Fibroblast of skin of right biceps (primary cell): ENCODE measurements at regions not wholly inside any gene's neighbourhood (a gene's known extent, or its start where the extent isn't known, plus 50 kb on each side); places are given as distances from the start of the nearest gene placed in this dataset.

Source experiments
- DNase-seq: peaks from one replicate; pipeline ENCODE4 v3.0.0-alpha.2; 2013

DNA sequence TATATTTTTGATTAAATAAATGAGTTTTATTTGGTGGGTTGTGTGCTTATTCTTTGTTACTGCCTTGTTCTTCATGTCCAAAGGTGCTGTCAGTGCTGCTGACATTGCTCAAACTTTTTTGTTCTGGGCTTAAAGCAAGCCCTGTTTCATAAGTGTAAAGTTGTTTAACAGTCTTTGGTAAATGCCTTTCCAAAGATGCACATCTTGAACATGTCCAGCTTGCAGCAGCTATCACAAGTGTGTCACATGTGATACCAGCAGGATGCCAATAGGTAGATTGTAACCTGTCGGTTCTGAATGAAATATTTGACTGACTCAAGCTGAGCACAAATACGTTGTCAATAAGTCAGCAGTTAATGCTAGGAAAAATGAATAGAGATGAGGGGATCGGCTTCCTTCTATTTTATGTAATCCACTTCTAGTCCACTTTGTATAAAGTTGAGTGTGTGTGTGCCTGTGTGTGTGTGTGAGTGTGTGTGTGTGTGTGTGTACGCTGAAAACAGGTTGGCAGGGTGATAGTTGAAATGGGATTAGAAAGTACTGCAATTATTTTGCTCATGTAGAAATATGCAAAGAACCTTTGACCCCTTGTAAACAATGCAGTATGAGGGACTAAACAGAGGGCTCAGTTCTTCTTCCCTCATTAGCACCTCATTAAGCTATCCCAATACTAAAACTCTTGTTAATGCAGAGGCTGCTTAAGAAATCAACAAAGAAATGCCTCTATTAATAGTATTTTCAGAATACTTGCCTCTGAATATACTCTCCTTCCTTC lies 986.5 kb downstream of the TUSC7 start:
- no peak for DNase-seq

DNA sequence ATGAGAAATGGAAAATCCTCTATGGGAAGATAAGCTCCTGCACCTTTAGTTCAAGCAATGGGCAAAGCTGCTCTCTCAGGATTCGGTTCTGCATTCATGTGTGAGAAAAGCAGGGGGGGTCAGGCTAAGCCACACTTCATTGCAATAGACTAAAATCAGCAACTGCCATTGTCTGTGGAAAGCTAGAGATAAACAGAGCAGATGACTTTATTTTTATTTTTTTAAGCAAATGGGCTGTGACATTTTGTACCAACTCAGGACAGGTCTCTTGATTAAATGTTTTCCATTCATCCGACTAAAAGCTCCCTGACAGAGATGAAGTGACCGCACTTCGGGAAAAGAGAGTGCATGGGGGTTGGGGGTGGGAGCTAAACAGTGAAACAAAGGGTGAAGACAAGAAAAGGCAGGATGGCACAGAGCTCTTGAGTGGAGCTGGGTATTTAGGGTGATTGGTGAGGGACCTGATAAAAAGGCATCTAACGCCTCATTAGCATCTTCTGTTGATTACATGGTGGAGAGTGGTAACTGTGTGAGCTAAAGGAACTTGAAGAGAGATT lies 987.4 kb downstream of the TUSC7 start:
- no peak for DNase-seq

GRCh38 chr3:117699058-117699457 lies 989.5 kb downstream of the TUSC7 start:
- no peak for DNase-seq

DNA sequence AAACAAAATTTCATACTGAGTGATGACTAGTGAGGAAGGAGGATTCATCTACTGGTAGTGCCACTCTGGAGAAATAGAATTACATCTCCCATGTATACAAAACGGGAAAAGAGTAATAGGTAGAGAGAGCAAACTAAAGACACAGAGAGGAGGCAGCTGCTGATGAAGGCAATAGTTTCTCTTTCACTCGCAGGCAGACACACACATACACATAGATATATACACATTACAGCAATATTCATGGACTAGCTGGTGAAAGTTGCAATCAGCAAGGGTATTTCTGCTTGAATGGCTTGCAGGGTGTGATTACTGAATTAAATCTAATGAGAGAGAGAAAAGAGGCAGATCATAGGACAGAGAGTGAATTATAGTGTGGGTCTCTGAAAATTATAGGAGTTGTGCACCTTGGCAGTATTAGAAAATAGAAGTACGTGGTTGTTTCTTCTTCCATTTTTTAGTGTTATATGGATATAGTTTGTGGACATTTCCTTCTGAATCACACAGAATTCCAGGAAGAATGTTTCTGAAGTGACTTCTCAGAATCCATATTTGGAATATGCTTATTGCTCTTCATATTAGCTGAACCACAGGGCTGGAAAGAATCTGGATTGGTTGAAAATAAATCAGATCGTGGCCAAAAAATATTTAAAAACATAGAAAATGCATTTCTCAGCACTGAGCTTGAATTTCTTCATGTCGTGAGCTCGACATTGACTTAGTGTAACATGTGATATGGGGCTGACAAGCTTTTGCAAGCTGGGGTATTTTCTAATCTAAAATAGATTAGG lies 991.2 kb downstream of the TUSC7 start:
- peak; percentile 75 for DNase-seq

- no peak for DNase-seq
Measured at GRCh38 chr3:117705011-117705410, 995.4 kb downstream of the TUSC7 start.

DNA sequence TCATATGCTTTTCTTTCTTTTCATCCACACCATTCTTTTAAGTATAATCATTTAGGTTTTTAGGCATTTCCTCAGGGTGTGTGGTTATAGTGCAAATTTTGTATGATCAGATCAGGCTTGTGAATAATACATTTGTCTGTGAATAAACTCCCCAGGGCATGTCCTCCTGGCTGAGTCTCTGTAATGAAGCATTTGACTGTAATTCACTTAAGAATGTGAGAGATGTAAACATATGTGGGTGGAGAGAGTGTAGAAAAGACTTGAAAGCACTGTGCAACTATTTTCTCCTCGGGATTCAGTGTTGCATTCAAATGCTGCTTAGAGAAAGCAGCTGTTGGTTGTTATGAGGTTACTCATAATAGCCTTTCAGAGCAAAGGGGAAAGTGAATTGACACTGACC lies 996.5 kb downstream of the TUSC7 start:
- DNase-seq, result peak; percentile 96

DNA sequence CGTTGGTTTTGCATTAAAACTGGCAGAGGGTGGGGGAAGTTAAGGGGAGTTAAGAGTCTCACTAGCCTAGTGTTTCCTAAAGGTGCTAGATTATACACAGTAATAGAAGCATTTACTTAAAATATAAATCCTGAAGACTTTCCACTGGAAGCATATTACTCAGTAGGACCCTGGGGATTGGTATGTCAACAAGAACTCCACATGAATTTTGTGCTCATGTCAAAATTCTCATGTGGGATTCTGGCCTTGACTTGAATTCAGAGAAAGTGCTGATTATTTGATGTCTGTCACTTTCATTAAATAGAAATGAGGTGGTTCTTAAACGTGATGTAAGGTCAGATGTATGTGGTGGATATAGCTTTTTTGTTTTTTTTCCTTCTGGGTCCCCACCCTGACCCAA lies 997.2 kb downstream of the TUSC7 start:
- DNase-seq, result peak; percentile 49

DNA sequence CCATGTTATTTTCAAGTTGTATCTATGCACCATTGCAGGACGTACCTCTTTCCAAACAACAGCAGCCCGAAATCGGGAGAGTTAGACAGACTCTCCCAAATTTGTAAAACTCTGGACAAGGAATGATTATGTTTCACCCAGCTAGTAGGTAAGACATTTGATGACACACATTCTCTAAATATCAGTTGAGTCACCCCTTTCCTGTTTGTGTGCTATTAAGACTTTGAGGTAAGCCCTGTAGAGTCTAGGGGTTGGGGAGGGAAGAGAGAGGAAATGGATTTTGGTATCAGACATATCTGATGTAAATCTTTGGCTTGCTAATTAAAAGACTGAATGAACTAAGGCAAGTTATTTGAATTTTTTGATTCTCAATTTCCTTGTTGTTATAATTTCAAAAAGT lies 999.0 kb downstream of the TUSC7 start:
- DNase-seq, result peak; percentile 61

- DNase-seq, result no peak
Measured at GRCh38 chr3:117709108-117709507, 999.5 kb downstream of the TUSC7 start.

DNA sequence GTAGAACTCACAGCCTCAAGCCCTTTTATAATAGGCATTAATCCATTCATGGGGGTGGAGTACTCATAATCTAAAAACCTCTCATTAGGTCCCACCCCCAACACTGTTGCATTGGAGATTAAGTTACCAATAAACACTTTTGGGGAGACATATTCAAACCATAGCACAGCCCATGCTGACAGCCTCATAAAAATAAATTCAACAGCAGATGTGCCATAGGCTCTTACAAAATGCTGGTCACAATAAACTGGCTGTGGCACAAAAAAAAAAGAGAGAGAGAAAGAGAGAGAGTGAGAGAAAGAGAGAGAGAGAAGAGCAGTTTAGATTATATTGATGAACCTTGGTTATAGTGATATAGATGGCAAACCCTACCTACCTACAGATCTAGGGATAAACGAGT lies 1000.9 kb downstream of the TUSC7 start:
- no peak for DNase-seq

DNA sequence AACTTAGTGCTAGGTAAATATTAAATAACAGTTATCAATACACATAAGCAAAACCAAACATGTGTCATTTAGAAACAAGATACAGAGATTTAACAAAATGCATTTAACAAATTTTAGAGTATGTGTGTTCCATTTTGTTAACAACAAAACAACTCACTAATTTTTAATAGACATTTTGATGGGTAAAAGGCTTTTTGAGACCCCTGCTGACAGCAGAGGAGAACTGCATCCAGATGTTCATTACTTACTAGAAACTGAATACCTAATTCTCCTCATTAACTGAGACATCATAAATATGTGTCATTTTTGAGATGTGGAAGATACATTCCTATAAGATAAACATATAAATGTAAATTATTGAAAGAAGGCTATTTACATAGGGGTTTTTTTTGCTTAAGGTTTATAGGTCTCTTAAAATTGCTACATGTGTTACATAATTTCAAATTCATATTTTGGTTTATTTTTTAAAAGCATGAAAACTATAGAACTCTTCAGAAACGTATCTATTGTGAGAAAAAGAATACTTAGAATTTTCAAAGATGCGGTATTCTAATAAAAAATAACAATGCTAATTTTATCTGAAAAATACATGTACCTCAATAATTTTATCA lies 1009.8 kb downstream of the TUSC7 start:
- DNase-seq, result peak; percentile 44

GRCh38 chr3:117721866-117722265 lies 1012.3 kb downstream of the TUSC7 start:
- DNase-seq, result no peak

DNA sequence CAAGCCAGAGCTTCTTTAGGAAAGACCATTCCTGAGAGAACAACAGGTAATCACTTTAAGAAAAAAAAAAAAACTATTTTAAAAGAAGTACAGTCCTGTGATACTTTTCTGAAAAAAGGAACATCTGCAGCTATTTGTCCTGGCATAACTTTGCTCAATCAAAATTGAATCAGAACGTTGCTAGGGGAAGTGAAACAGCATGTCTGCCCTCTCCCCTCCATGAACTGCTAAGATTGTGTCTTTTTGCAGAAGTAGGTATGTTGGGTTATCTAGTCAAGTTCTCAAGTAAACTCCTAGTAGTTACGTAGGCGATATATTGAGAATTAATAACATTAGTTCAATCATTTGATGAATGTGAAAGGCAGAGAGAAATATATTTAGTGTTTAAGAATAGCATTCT lies 1013.3 kb downstream of the TUSC7 start:
- no peak for DNase-seq

DNA sequence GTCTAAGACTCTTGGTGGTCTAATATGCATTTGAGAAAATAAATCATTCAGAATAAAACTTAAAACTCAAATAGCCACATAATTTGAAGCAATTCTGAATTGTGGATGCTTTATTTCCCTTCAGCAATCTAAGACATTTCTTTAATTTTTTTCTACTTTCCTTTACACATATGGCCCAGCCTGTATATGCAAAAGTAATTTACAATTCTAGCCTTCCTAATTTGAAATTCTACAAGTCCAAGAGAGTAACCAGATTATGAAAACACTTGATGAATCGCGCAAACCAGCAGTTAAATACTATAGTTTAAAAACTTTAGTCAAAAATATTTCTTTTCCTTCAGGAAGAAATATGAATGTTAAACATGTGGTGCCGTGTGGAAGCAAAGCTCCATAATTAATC lies 1014.2 kb downstream of the TUSC7 start:
- no peak for DNase-seq

GRCh38 chr3:117725314-117725713 lies 1015.7 kb downstream of the TUSC7 start:
- DNase-seq, result no peak

- peak; percentile 13 for DNase-seq
Measured at GRCh38 chr3:117726776-117727175, 1017.2 kb downstream of the TUSC7 start.

DNA sequence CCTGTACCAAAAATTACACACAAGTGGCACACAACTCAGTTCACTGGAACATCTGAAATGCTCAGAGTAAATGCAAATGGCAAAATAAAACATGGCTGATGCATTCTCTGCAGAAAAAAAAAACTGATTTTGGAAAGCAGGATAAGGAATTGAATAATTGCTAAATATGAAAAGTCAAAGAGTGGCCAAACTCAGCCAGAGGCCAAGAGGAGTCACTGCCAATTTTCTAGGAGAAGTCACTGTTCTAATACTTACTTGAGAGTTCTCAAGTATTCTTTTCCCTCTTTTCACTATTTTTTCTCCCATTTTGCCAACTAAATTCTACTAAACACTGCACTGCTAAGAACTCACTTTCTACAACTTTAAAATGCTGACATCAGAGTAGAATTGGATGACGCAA lies 1018.6 kb downstream of the TUSC7 start:
- DNase-seq, result no peak

DNA sequence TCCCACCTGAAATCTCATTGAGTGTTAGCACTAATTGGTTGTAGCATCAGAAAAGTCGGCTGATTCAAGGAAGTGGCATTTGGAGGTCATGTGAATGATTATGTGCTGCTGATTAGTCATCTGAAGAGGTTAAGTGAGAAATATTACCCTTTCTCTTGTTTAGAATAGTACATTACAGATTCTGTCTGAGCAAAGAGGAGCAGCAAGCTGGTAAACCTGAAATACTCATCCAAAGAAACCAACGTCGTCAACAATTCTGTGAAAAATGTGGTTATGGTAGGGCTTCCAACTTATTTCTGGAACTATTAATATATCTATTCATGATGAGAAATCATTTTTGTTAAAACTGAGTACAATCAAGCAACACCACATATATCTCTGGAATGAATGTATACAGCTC lies 1024.9 kb downstream of the TUSC7 start:
- peak; percentile 91 for DNase-seq

- DNase-seq, result peak; percentile 90
Measured at GRCh38 chr3:117735481-117736101, 1026.0 kb downstream of the TUSC7 start.

- DNase-seq, result no peak
Measured at GRCh38 chr3:117736846-117737245, 1027.3 kb downstream of the TUSC7 start.

DNA sequence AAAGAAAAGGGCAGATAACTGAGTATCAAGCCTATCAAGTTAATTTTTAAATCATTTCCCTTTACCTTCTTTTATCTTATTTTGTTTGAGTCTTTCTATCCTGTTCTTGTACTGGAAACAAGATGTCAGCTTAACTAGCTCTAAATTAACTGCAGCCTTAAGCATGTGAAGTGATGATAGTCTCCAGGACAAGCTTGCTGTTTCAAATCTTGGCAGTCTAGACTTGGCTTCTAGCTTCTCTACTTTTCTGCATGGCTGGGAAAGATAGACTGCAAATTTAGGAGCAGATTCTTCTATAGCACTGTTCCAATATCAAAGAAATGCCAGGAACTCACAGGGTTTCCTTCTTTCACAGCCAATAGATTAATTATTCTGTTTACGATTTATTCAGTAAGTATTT lies 1034.4 kb downstream of the TUSC7 start:
- DNase-seq, result no peak

GRCh38 chr3:117744935-117745334 lies 1035.4 kb downstream of the TUSC7 start:
- DNase-seq, result no peak

DNA sequence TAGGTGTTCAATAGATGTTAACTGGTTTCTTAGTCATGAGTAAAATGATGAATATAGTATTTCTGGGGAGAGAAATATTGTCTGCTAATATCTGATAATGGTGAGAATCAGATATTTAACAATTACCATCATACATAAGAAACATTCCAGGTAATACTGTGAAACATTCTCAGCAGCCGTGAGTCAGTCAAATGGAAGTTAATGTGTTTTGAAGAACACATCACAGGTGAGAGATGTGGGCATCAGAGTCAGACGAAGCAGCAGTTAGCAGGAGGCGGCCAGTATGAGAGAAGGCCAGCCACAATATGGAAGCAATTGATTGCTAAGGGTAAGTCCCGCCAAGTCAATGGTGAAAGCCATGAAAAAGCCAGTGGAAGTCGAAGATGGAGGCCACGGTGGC lies 1035.9 kb downstream of the TUSC7 start:
- DNase-seq, result no peak
